Fibroblast of lung (primary cell): ENCODE measurements at regions not wholly inside any gene's neighbourhood (a gene's known extent, or its start where the extent isn't known, plus 50 kb on each side); places are given as distances from the start of the nearest gene placed in this dataset.

Experiments used
- DNase-seq, 2 donors: peaks; one replicate each; pipeline versions ENCODE4 v3.0.0 to v3.0.0-alpha.2; 2010; ENCODE audit warnings: low read depth in 2 of 2
- H2AFZ ChIP-seq: 2 replicates; pipeline ENCODE4 v1.5.1; 2012; ENCODE audit warnings: low read length, control low read depth, inconsistent platforms
- H3K27ac ChIP-seq: 2 replicates; pipeline ENCODE4 v1.5.1; 2011; ENCODE audit warnings: low read length, control low read depth; ENCODE audit not compliant: insufficient read depth
- H3K27me3 ChIP-seq: 2 replicates; pipeline ENCODE4 v1.5.1; 2011; ENCODE audit warnings: mild to moderate bottlenecking, low read length; ENCODE audit not compliant: control insufficient read depth, insufficient read depth
- H3K36me3 ChIP-seq: 2 replicates; pipeline ENCODE4 v1.5.1; 2011; ENCODE audit warnings: low read length; ENCODE audit not compliant: control insufficient read depth, insufficient read depth
- H3K4me1 ChIP-seq: 2 replicates; pipeline ENCODE4 v1.5.1; 2011; ENCODE audit warnings: low read length; ENCODE audit not compliant: control insufficient read depth, insufficient read depth; ENCODE audit errors: extremely low read depth
- H3K4me2 ChIP-seq: 2 replicates; pipeline ENCODE4 v1.5.1; 2011; ENCODE audit warnings: low read length, control low read depth; ENCODE audit not compliant: insufficient read depth; ENCODE audit errors: extremely low read depth
- H3K4me3 ChIP-seq, 4 experiments: fragments of 200-600 bp in 1 of 4; sonication (generic) in 1 of 4; replicated peaks in 1 of 4; 2 replicates each; pipeline ENCODE4 v1.5.1; 2011 to 2016; ENCODE audit warnings: low read length in 4 of 4, low read depth in 3 of 4, mild to moderate bottlenecking in 3 of 4, control low read depth in 2 of 4, inconsistent platforms in 1 of 4, mixed read lengths in 1 of 4; ENCODE audit not compliant: insufficient read depth in 1 of 4; ENCODE audit errors: control extremely low read depth in 1 of 4
- H3K79me2 ChIP-seq: 2 replicates; pipeline ENCODE4 v1.5.1; 2012; ENCODE audit warnings: mild to moderate bottlenecking, low read length, inconsistent platforms; ENCODE audit not compliant: control insufficient read depth, insufficient read depth
- H3K9ac ChIP-seq: 2 replicates; pipeline ENCODE4 v1.5.1; 2011; ENCODE audit warnings: mild to moderate bottlenecking, low read length, control low read depth; ENCODE audit not compliant: insufficient read depth
- H3K9me3 ChIP-seq: 2 replicates; pipeline ENCODE4 v1.5.1; 2012; ENCODE audit warnings: low read depth, low read length; ENCODE audit not compliant: control insufficient read depth, insufficient read depth
- H4K20me1 ChIP-seq: 2 replicates; pipeline ENCODE4 v1.5.1; 2011; ENCODE audit warnings: low read length; ENCODE audit not compliant: control insufficient read depth, insufficient read depth; ENCODE audit errors: extremely low read depth
- CTCF ChIP-seq, 2 donors: IDR thresholded peaks in 1 of 2; conservative IDR thresholded peaks in 1 of 2; 1 replicate in 1 of 2; 2 replicates in 1 of 2; pipeline ENCODE4 v1.5.1; 2011 to 2012; ENCODE audit warnings: low read length in 2 of 2, control low read depth in 1 of 2, inconsistent platforms in 1 of 2, low read depth in 1 of 2, mild to moderate bottlenecking in 1 of 2
- EZH2 ChIP-seq: IDR thresholded peaks from 2 replicates; pipeline ENCODE4 v1.5.1; 2012; ENCODE audit warnings: low read length, control low read depth, mild to moderate bottlenecking; ENCODE audit errors: missing control alignments

- Histone ChIP-seq H3K9ac (no peak overlapping the region), H3K4me3 (no peak overlapping the region), H3K27ac (no peak overlapping the region), H3K79me2 (no peaks in the 10 kb centered on the region), H3K27me3 (peaks cover 10% of the 10 kb centered on the region), H3K4me1 (no peaks in the 10 kb centered on the region), H3K36me3 (no peaks in the 10 kb centered on the region), H3K4me2 (no peak overlapping the region), H3K9me3 (no peaks in the 10 kb centered on the region), H4K20me1 (no peaks in the 10 kb centered on the region), H2AFZ (no peak overlapping the region)
- TF ChIP-seq EZH2 (no peak), CTCF (conservative IDR thresholded peaks at IDR 0.05 in 1 of 2, IDR thresholded peaks at IDR 0.05 in 1 of 2; ENCODE audit: low read depth in 1 of 2, low read length in 2 of 2) (no peak)
- no peak for DNase-seq
Measured at GRCh38 chr15:31247404-31247803, 79.2 kb upstream of the KLF13 start.

GRCh38 chr15:31248263-31248662 is 78.4 kb upstream of the KLF13 start:
- H3K4me3 ChIP-seq: no peak overlapping the region
- no peak for DNase-seq
- H3K79me2 ChIP-seq: no peaks in the 10 kb centered on the region
- no peaks in the 10 kb centered on the region for H3K36me3 ChIP-seq
- H2AFZ ChIP-seq: no peak overlapping the region
- H4K20me1 ChIP-seq: no peaks in the 10 kb centered on the region
- no peaks in the 10 kb centered on the region for H3K9me3 ChIP-seq
- H3K9ac ChIP-seq: no peak overlapping the region
- H3K4me2 ChIP-seq: no peak overlapping the region
- no peak for TF ChIP-seq CTCF (conservative IDR thresholded peaks at IDR 0.05 in 1 of 2, IDR thresholded peaks at IDR 0.05 in 1 of 2; ENCODE audit: low read depth in 1 of 2, low read length in 2 of 2)
- no peak for TF ChIP-seq EZH2
- H3K27me3 ChIP-seq: peaks cover 10% of the 10 kb centered on the region
- H3K4me1 ChIP-seq: no peaks in the 10 kb centered on the region
- H3K27ac ChIP-seq: no peak overlapping the region

GRCh38 chr15:31248951-31249350 is 77.7 kb upstream of the KLF13 start:
- H3K4me1 ChIP-seq: no peaks in the 10 kb centered on the region
- H2AFZ ChIP-seq: no peak overlapping the region
- H3K79me2 ChIP-seq: no peaks in the 10 kb centered on the region
- no peak overlapping the region for H3K4me2 ChIP-seq
- no peak for TF ChIP-seq CTCF (conservative IDR thresholded peaks at IDR 0.05 in 1 of 2, IDR thresholded peaks at IDR 0.05 in 1 of 2; ENCODE audit: low read depth in 1 of 2, low read length in 2 of 2)
- TF ChIP-seq EZH2: no peak
- H3K36me3 ChIP-seq: no peaks in the 10 kb centered on the region
- H3K4me3 ChIP-seq: no peak overlapping the region
- H3K9me3 ChIP-seq: no peaks in the 10 kb centered on the region
- DNase-seq: no peak
- no peak overlapping the region for H3K27ac ChIP-seq
- no peak overlapping the region for H3K9ac ChIP-seq
- no peaks in the 10 kb centered on the region for H4K20me1 ChIP-seq
- peaks cover 10% of the 10 kb centered on the region for H3K27me3 ChIP-seq
